Vagina (tissue), 2 donors: ENCODE measurements at regions not wholly inside any gene's neighbourhood (a gene's known extent, or its start where the extent isn't known, plus 50 kb on each side); places are given as distances from the start of the nearest gene placed in this dataset.

Source experiments
- POLR2A ChIP-seq, 2 donors: fragments of 450-650 bp; IDR thresholded peaks; one replicate each; pipeline ENCODE4 v1.6.1; 2017; ENCODE audit warnings: antibody characterized with exemption in 2 of 2, mild to moderate bottlenecking in 2 of 2, moderate library complexity in 2 of 2
- POLR2AphosphoS5 ChIP-seq, 2 donors: sonication (generic); formaldehyde crosslinking; IDR thresholded peaks; one replicate each; pipeline ENCODE4 v1.9.0; 2017; ENCODE audit warnings: antibody characterized with exemption in 2 of 2, mild to moderate bottlenecking in 2 of 2, low read depth in 1 of 2; ENCODE audit not compliant: insufficient read depth in 1 of 2
- TF ChIP-seq, protein P1 (sequence below), 3 experiments: fragments of 450-650 bp in 2 of 3; fragments of 200-600 bp in 1 of 3; sonication (generic) in 1 of 3; IDR thresholded peaks; one replicate each; pipeline ENCODE4 v1.5.1; 2017 to 2019; ENCODE audit warnings: antibody characterized with exemption in 3 of 3, mild to moderate bottlenecking in 2 of 3, moderate library complexity in 2 of 3

DNA sequence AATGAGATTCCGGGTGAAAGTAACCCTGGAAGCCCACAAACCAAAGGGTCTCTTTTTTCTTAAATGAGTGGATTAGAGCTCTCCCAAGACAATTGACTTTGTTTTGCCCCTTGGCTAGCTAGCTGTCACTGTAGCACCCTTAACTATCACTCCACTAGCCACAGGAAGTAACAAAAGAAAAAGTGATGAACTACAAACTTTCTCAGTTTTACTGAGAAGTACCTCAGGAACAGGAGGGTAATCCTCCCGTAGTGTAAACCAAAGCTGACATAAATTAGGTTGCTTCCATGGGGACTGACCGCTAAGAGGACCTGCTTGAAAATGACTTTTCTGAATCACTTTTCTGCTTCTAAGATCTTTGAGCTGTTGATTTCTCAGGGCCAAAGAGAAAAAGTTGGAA is 240.1 kb downstream of the BARHL2 start:
- TF ChIP-seq, protein P1, sequence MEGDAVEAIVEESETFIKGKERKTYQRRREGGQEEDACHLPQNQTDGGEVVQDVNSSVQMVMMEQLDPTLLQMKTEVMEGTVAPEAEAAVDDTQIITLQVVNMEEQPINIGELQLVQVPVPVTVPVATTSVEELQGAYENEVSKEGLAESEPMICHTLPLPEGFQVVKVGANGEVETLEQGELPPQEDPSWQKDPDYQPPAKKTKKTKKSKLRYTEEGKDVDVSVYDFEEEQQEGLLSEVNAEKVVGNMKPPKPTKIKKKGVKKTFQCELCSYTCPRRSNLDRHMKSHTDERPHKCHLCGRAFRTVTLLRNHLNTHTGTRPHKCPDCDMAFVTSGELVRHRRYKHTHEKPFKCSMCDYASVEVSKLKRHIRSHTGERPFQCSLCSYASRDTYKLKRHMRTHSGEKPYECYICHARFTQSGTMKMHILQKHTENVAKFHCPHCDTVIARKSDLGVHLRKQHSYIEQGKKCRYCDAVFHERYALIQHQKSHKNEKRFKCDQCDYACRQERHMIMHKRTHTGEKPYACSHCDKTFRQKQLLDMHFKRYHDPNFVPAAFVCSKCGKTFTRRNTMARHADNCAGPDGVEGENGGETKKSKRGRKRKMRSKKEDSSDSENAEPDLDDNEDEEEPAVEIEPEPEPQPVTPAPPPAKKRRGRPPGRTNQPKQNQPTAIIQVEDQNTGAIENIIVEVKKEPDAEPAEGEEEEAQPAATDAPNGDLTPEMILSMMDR (IDR thresholded peaks at IDR 0.05): no peak
- TF ChIP-seq POLR2A (IDR thresholded peaks at IDR 0.05): no peak
- TF ChIP-seq POLR2AphosphoS5 (IDR thresholded peaks at IDR 0.05; ENCODE audit: insufficient read depth in 1 of 2, low read depth in 1 of 2): no peak
